ENCODE measurements at regions not wholly inside any gene's neighbourhood (a gene's known extent, or its start where the extent isn't known, plus 50 kb on each side); places are given as distances from the start of the nearest gene placed in this dataset.

- H3K9me3 ChIP-seq (ENCODE audit: control insufficient read depth, insufficient read depth, low read length), result no peaks in the 10 kb centered on the region
- no peaks in the 10 kb centered on the region for H3K27me3 ChIP-seq (ENCODE audit: control insufficient read depth, insufficient read depth, low read length)
- ChIA-PET CTCF (interaction anchor here (1.4 kb wide), 1 partner anchor 638 kb away, joined by 5 read pairs; no protein-coding TSS in a partner anchor), POLR2A (no interaction called here)
- no peak overlapping the region for H3K4me3 ChIP-seq (ENCODE audit: low read depth, low read length)
- DNase-seq (ENCODE audit: low read depth, low spot score), result no peak
- no peak overlapping the region for H3K27ac ChIP-seq (ENCODE audit: low read depth, low read length)
- no peak for TF ChIP-seq CTCF (IDR thresholded peaks at IDR 0.05; ENCODE audit: low read depth, low read length)
Measured at GRCh38 chr6:122068291-122068769, 331.1 kb upstream of the HSF2 start.

DNA sequence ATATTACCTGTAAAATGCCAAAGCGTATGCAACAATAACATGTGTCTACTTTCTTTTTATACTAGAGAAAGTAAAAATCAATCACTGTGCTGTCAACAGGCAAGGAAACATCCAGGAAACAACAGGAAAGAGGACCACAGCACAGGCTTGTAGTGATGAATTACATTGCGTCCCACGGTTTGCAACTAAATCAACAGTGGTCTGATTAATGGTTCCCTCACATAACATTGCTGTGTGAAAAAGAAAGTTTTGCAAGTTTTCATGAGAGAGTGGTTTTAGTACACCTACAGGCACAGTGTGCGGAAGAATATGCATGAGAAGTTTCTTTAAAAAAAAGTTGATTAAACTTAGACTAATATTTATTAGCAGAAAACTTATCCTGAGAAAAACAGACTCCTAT is 329.5 kb upstream of the HSF2 start:
- CTCF ChIA-PET, result no interaction called here
- Histone ChIP-seq H3K27ac (ENCODE audit: low read depth, low read length) (no peak overlapping the region), H3K9me3 (ENCODE audit: control insufficient read depth, insufficient read depth, low read length) (no peaks in the 10 kb centered on the region), H3K4me3 (ENCODE audit: low read depth, low read length) (no peak overlapping the region), H3K27me3 (ENCODE audit: control insufficient read depth, insufficient read depth, low read length) (no peaks in the 10 kb centered on the region)
- DNase-seq (ENCODE audit: low read depth, low spot score), result no peak
- POLR2A ChIA-PET, result no interaction called here
- TF ChIP-seq CTCF (IDR thresholded peaks at IDR 0.05; ENCODE audit: low read depth, low read length), result no peak

GRCh38 chr6:122072014-122072647 is 327.3 kb upstream of the HSF2 start:
- no peaks in the 10 kb centered on the region for H3K9me3 ChIP-seq (ENCODE audit: control insufficient read depth, insufficient read depth, low read length)
- no peaks in the 10 kb centered on the region for H3K27me3 ChIP-seq (ENCODE audit: control insufficient read depth, insufficient read depth, low read length)
- ChIA-PET POLR2A (no interaction called here), CTCF (interaction anchor here (0.7 to 1.5 kb wide), 2 partner anchors 9 to 10 kb away, joined by 3 to 5 read pairs; no protein-coding TSS in a partner anchor)
- H3K4me3 ChIP-seq (ENCODE audit: low read depth, low read length), result no peak overlapping the region
- no peak for DNase-seq (ENCODE audit: low read depth, low spot score)
- no peak for TF ChIP-seq CTCF (IDR thresholded peaks at IDR 0.05; ENCODE audit: low read depth, low read length)
- no peak overlapping the region for H3K27ac ChIP-seq (ENCODE audit: low read depth, low read length)

DNA sequence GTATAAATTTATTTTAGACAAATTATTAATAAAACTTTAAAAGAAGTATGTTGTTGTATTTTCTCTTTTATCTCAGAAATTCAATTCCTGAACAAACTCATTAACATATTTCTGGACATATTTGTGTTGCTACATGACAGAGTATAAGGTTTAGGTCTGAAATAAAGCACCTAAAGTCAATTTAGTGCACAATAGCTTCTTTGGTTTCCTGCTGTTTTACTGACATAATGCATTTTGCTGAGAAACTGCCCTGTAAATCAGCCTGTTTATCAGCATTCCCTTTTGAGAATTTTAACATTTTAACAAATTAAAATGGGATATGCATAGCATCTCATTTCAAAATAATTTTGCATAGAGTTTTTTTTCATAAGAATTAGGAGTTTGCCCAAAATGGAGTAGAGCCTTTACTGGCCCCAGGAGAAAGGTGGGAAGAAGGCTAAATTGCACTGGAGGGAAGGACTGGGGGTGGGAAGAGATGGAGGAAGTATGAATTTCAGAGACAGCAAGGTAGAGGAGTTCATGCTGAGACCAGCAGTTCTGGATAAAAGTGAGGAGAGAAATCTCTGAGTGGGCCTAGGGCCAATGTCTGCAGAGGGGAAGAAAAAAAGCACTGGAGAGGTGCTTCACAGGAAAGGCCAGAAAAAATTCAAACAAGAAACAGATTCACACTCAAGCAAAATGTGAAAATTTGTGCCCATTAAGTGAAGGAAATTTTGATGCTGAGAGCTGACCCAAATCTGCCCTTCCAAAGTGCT is 324.2 kb upstream of the HSF2 start:
- TF ChIP-seq CTCF (IDR thresholded peaks at IDR 0.05; ENCODE audit: low read depth, low read length), result no peak
- Histone ChIP-seq H3K9me3 (ENCODE audit: control insufficient read depth, insufficient read depth, low read length) (no peaks in the 10 kb centered on the region), H3K27me3 (ENCODE audit: control insufficient read depth, insufficient read depth, low read length) (no peaks in the 10 kb centered on the region), H3K27ac (ENCODE audit: low read depth, low read length) (no peak overlapping the region), H3K4me3 (ENCODE audit: low read depth, low read length) (no peak overlapping the region)
- CTCF ChIA-PET, result no interaction called here
- no peak for DNase-seq (ENCODE audit: low read depth, low spot score)
- POLR2A ChIA-PET, result no interaction called here

- Histone ChIP-seq H3K27me3 (ENCODE audit: control insufficient read depth, insufficient read depth, low read length) (no peaks in the 10 kb centered on the region), H3K27ac (ENCODE audit: low read depth, low read length) (no peak overlapping the region), H3K4me3 (ENCODE audit: low read depth, low read length) (no peak overlapping the region), H3K9me3 (ENCODE audit: control insufficient read depth, insufficient read depth, low read length) (no peaks in the 10 kb centered on the region)
- ChIA-PET POLR2A (no interaction called here), CTCF (interaction anchor here (0.5 kb wide), 1 partner anchor 721 kb away, joined by 3 read pairs; no protein-coding TSS in a partner anchor)
- no peak for TF ChIP-seq CTCF (IDR thresholded peaks at IDR 0.05; ENCODE audit: low read depth, low read length)
- DNase-seq (ENCODE audit: low read depth, low spot score), result no peak
Measured at GRCh38 chr6:122075917-122076316, 323.5 kb upstream of the HSF2 start.

Data from AG04450 (cell line).